Cardiac septum (tissue), 1 donor: ENCODE measurements at regions not wholly inside any gene's neighbourhood (a gene's known extent, or its start where the extent isn't known, plus 50 kb on each side); places are given as distances from the start of the nearest gene placed in this dataset.

Experiments
- DNase-seq: peaks from one replicate; pipeline ENCODE4 v3.0.0-alpha.2; 2020; ENCODE audit warnings: low spot score
- intact Hi-C: fragments of 100-400 bp; cut with DNase I; formaldehyde crosslinking; loops from one replicate; pipeline ENCODE4 v1.14.0; 2022
- donor health status: DM: no; HTN: no; CAD: no.

DNA sequence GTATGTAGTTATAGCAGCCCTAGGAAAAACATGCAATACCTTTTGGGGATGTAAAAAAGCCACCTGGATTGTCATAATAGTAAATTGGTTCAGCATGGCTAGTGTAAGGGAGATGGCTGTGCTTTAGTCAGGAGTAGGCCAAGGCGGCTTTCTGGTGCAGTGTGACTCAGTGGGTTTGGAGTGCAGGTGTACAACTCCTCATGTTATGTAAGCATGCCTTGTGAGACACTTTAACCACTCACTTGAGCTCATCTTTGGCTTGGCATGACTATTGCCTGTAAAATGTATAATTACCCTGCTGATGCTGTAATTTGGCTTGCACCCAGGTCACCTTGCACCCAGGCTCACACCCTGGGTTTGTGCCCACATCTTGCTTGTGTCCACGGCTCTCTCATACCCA, 239.2 kb upstream of the GLI3 start:
- DNase-seq: no peak
- intact Hi-C loops: no loop called here

DNA sequence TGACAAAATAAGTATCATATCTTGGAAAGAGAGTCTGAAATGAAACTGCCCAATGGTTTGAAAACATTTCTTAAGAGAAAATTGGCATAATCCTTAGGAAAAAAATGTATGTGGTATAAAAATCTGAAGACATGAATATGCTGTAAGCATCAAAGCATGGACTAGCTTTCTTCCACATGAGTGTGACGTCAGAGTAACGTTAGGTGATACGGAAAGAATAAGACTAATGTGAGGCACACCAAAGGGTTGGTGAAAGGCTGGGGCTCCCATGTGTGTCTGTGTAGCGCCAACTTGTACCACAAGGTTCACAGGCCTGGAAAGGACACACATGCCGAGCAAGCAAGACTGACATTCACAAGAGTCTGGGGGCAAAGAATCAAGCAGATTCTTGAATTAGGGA, 238.1 kb upstream of the GLI3 start:
- intact Hi-C loops: no loop called here
- DNase-seq: no peak

DNA sequence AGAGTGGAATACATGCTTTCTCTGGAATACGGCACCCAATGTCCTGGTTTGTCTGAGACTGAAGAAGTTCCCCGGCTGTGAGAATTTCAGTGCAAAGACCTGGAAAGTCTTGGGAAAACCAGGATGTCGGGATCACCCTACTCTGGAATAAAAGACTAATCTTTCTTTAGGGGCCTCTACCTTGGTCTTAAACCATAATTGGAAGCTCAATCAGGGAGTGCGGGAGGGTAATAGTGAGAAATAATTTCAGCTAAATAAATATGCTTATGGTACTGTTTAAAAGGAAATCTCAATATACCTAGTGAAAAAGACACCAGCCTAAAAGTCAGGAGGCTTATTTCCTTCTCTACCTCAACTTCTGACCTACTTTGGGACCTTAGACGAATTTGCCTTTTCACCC, 236.1 kb upstream of the GLI3 start:
- no peak for DNase-seq
- intact Hi-C loops: no loop called here

DNA sequence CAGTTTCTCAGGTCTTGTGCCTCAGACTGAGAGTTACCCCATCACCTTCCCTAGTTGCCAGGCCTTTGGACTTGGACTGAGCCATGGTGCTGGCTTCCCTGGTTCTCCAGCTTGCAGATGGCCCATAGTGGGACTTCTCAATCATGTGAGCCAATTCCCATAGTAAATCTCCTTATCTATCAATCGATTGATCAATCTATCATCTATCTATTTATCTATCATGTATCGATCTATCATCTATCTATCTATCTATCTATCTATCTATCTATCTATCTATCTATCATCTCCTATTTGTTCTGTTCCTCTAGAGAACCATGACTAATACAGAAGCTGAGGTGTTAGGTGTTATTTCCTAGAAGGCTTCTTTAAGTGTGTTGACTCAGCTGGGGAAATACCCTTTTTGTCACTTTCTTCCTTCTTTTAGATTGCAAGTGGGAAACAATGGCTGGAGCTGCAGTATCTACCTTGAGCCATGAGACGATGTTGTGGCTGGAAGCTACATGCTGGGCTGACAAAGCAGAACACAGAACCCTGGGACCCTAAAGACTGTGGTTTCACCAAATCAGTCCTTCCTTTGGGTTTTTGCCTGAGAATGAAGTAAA, 234.7 kb upstream of the GLI3 start:
- intact Hi-C loops: no loop called here
- DNase-seq: no peak

DNA sequence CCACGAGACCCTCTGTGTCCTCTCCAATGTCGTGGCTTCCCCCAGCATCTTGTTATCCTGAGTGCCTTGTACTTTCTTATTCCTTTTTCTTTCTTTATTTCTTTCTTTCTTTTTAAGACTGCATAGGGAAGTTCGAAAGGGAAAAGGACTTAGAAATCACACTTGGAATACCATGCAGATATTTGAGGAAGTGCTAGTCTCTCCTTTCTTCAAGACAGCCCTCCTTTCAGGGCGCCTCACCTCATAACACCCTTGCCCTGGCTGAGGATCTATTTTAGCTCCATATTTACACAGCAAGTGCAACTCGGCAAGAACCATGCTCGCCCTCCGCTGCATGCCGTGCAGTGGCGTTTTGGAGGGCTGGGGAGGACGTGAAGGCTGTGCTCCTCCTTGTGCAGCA, 232.3 kb upstream of the GLI3 start:
- no peak for DNase-seq
- intact Hi-C loops: no loop called here

DNA sequence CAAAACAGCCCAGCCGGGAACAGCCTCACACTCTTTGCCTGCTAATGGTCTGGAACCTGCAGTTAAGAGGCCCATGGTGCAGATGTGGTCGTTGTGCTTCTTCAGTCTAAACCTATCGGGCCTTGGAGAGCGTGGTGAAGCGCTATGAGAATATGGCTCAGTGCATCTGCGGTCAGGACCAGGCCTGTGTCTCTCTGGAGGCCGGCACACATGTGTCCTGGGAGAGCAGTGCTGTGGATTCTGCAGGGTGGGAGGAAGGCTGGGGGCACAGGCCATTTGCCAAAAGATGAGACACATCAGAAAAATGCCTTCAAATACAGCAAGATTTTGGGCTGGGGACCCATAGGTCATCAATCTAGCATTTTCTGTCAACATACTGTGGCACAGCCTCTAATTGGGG, 231.5 kb upstream of the GLI3 start:
- DNase-seq: no peak
- intact Hi-C loops: no loop called here

DNA sequence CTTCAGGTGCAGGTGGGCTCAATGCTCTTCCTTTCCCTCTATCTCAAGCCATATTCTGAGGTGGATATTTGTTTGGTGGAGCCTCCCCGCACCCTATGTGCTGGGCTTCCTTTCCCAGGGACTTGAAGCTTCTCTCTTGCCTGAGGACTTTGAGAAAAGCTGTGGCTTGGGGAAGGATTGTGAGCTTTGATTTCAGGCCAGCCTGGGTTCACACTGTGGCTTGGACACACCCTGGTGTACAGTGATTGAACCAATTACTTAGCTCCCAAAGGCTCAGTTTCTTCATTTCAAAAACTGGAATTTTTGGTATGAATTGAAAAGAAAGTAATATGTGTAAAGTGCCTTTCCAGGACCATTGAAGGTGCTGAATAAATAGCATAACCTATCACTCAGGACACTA, 224.5 kb upstream of the GLI3 start:
- no peak for DNase-seq
- intact Hi-C loops: no loop called here

DNA sequence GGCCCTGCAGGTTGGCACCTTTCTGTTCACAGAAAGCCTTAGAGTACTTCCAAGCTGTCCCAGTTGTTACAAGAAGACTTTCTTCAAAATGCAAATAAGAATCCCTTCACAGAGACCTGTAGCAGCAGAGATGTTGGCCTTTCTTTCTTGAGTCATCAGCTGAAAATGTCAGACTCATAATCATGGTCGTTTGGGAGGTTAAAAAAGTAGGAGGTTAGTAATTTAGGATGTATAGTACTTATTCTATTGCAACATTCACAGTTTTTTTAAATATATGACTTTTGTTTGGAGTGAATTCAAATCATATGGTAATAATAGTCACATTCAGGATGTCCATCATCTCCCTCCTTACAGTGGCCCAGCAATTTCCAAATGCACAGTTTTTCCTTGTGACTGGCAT, 223.9 kb upstream of the GLI3 start:
- intact Hi-C loops: no loop called here

DNA sequence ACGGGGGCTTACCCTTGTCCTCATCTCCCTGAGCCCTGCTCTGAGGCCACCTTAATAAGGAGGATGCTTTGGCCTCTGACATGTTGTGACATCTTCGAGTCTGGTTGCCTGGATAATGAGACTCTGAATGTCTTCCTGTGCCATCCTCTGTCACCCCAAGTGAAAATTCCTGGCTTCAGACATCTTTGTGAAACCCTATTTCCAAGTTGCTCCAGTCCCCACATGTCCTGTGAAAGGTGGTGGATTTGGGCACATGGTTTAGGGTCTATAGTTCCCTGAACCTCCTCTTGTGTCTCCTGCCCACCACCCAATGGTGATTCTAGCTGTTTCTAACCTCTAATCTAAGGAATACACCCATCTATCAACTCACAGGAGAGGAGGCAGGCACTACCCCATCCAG, 223.1 kb upstream of the GLI3 start:
- intact Hi-C loops: no loop called here
- no peak for DNase-seq

More for the DNA sequence above, 223.9 kb upstream of the GLI3 start:
- DNase-seq: no peak

DNA sequence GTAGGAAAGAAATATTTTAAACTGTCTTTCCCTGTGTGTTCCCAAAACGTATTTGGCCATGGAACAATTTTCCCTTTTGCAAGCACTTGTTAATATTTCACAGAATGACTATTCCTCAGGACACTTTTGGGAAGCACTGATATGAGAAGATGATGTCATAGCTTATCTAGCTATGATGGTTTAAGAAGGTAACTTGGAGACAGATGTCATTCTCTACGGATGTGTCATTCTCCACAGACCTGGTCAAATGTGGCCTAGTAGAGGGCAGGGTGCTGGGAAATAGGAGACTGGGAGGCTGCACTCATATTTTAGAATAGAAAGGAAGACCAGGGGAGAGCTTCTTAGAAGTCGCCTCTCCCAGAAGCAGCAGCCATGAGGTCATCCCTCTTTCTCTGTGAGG, 220.7 kb upstream of the GLI3 start:
- intact Hi-C loops: no loop called here
- DNase-seq: no peak

DNA sequence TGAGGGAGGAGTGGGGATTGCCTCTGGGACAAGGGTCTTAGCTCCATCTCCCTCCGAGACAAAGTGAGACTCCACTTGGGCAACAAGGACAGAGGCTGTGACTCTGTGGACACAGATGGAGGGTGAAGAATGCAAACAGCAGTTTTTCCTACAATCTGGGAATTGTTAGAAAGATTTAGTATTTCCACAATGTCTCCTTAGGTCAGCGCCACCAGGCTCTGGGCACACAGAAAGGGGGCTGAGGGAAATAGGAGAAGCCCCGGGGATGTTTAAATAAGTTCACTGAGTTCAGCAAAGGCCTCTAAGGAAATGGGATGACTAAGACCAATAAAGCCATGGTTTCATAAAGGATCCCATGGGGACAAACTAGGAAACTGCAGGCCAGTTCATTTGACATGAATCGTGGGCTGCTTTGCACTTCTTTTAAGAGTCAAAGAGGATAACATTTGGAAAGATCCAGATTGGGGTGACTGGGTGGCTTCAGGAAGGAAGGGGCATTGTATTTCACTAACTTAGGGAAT, 219.8 kb upstream of the GLI3 start:
- intact Hi-C loops: no loop called here
- no peak for DNase-seq

DNA sequence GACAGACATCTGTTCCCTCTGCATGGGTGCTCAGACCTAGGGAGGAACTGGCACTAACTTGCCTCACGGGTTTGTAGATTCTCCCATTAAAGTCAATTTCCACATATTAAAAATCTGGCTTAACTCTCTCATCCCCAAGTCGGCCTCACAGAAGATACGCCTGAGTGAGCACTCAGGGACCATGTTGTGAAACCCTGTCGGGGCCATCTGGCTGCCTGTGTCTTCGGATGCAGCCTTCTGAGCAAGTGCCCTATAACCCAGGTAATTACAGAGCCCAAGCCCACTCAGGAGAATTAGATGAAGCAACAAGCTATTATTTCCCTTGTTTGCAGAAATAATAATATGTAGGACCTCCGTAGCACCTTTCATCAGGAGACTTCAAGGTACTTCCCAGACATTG, 219.3 kb upstream of the GLI3 start:
- DNase-seq: no peak
- intact Hi-C loops: no loop called here

DNA sequence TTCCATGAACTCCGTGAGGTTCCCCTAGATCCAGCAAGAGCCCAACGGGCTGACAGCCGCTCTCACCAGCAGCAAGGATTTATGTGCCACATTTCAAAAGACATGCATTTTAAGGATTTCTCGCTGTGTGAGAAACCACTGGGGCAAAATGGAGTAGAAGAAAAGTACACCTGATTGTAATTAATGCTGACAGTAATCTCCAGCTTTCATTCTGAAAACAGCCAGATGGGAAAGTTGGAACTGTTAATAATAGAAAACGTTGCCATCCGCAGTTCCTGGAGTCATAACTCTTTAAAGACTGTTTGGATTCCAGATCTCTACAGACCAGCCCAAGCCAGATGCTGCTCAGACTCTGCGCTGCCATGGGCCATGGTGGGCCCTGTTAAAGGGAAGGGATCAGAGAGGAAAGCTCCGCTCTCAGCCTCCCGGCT, 216.9 kb upstream of the GLI3 start:
- DNase-seq: no peak
- intact Hi-C loops: no loop called here

DNA sequence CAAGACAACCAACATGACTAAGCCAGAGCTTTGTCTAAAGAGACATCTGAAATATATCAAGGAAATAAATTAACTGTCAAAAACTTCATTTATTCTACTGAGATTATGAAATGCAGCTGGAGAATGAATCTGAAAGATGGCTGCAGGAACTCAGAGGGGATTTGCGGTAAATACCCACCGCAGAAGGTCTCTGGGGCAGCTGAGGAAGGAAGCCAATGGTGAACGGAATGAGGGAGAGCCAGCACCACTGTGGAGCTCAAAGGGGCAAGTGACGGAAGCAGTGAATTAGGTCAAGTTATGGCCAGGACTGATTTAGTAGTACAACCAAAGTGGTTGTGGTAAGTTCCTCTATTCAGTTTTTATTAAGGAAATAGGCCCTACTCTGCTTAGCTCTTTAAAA, 215.3 kb upstream of the GLI3 start:
- intact Hi-C loops: no loop called here
- no peak for DNase-seq

DNA sequence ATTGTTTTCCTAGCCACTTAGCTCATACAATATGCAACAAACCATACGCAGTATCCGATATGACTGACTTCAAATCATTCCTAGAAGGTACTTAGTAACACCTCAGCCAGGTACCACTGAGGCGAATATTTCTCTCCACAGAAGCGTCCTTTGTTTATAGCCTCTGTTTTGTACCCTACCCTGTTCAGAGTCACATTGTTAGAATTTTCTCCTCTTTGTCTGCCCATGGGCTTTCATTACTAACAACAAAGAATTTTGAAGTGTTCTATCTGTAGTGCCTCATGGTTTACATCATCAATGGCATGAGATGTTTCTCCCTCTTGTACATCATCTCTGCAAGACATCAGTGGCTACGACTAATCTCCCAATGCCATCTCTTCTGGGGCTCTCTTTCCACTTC, 212.4 kb upstream of the GLI3 start:
- intact Hi-C loops: no loop called here
- no peak for DNase-seq

DNA sequence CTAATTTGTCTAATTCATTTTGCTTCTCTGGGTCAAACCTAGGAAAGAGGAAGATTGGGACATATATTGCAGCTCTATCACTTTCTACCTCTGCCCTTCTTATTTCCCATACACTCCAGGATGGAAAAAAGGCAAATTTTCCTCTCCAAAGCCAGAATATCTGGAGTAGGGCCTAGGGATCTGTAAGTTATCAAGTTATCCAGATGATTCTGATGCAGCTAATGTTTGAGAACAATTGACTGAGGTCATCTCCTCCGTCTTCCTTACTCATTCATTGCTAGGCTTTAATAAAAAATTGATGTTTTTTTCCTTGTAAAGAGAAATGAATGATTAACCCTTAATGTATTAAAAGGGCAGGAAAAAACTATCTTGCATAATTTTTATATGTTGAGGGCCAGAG, 211.9 kb upstream of the GLI3 start:
- intact Hi-C loops: no loop called here
- DNase-seq: no peak

DNA sequence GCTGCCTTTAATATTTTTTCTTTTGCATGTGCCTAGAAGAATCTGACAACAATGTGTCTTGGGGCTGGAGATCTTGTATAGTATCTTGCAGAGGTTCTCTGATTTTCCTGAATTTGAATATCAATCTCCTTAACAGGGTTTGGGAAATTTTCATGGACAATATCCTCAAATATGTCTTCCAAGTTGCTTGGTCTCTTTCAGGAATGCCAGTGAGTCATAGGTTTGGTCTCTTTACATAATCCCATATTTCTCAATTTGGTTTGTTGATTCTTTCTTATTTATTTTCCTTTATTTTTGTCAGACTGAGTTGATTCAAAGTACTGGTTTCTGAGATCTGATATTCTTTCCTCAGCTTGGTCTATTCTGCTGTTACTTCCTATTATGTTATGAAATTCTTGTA, 208.7 kb upstream of the GLI3 start:
- DNase-seq: no peak
- intact Hi-C loops: no loop called here

DNA sequence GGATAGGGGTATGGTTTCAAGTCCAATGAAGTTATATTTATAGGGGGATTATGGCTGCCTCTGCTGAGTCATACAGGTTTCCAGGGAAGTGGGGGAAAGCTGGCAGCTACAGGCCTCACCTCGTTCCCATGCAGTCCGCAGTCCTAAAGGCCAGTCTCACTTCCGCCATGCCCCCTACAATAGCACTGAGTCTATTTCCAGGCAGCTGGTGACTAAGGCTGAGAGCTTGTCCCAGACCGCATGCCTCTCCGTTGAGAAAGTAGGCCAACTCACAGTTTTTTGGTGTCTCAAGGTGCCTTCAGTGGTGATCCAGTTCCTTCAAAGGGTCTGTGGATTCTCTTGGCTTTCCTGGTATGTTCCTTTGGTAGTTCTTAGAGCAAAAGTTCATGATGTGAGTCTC, 203.9 kb upstream of the GLI3 start:
- intact Hi-C loops: no loop called here

DNA sequence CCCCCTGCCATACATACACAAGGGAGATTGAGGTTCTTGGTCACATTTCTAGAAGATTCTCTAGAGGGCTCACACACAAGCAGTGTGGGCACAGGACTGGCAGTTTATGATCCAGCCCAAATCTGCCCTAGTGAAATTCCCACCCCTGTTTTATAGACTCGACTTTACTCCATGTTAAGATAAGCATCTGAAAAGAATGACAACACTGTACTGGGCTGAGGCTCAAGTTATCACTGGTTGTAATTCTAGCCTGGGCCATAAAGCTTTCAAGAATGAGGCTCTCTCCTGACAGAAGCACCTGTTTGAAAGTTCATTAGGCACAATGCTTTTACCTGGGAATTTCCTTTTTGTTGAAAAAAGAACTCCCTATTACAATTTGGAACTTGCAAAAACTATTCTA, 195.6 kb upstream of the GLI3 start:
- no peak for DNase-seq
- intact Hi-C loops: no loop called here

More for the DNA sequence above, 203.9 kb upstream of the GLI3 start:
- no peak for DNase-seq

DNA sequence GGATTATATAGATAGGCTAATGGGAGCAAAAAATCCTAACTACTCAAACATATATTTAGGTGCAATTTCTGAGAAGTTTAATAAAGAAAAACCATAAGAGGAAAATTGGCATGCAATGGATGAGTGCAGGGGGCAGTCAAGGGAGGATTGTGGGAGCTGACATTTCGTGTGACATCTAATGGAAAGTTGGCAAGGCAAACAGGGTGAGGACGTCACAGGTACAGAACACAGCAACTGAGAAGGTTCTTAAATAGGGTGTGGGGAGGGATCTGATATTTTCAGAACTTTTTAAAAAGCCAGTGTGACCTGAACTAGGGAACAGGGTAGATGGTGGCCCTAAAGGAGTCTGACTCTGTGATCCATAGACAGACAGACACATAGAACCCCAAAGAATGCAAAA, 194.9 kb upstream of the GLI3 start:
- no peak for DNase-seq
- intact Hi-C loops: no loop called here

DNA sequence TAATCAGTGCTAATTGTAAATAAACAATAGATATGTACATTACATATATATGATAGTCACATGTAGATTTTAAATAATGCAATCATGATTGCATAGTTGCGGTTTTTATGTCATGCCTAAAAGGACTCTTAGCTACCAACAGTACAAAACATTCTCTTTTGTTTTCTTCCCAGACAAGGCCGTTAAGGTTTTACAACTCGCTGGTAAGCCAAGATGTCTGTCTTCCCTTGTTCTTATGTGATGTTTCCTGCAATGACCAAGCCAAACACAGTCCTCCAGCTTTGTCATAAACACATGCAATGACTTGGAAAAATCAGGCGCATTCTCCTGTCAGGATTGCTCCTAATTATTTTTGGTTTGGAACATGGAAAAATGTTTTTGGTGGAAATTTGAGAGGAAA, 192.3 kb upstream of the GLI3 start:
- intact Hi-C loops: no loop called here
- DNase-seq: no peak

DNA sequence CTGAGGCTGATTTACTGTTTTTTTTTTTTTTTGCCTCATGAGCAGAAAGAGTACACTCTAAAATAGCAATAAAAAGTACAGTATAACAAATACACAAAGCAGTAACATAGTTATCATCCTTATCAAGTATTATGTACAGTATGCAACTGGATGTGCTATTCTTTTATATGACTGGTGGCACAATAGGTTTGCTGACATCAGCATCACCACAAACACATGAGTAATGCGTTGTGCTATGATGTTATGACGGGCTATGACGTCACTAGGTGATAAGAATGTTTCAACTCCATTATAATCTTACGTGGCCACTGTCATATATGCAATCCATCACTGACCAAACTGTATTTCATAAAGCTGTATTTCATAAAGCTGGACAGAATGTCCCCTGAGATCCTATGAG, 189.2 kb upstream of the GLI3 start:
- DNase-seq: no peak
- intact Hi-C loops: no loop called here
